Ovary (tissue), 3 donors: ENCODE measurements at regions not wholly inside any gene's neighbourhood (a gene's known extent, or its start where the extent isn't known, plus 50 kb on each side); places are given as distances from the start of the nearest gene placed in this dataset.

Experiments used
- EP300 ChIP-seq: sonication (generic); formaldehyde crosslinking; IDR thresholded peaks from one replicate; pipeline ENCODE4 v1.6.1; 2017; ENCODE audit warnings: antibody characterized with exemption
- POLR2A ChIP-seq: fragments of 450-650 bp; IDR thresholded peaks from one replicate; pipeline ENCODE4 v1.6.1; 2017; ENCODE audit warnings: antibody characterized with exemption, mild to moderate bottlenecking, moderate library complexity
- TF ChIP-seq, protein P1 (sequence below), 3 donors: fragments of 450-650 bp in 2 of 3; fragments of 200-600 bp in 1 of 3; IDR thresholded peaks; one replicate each; pipeline versions ENCODE4 v1.5.1 to v1.8.0; 2016 to 2022; ENCODE audit warnings: antibody characterized with exemption in 3 of 3, mild to moderate bottlenecking in 1 of 3
- donor health status: DM: no; HTN: no; CAD: no.

DNA sequence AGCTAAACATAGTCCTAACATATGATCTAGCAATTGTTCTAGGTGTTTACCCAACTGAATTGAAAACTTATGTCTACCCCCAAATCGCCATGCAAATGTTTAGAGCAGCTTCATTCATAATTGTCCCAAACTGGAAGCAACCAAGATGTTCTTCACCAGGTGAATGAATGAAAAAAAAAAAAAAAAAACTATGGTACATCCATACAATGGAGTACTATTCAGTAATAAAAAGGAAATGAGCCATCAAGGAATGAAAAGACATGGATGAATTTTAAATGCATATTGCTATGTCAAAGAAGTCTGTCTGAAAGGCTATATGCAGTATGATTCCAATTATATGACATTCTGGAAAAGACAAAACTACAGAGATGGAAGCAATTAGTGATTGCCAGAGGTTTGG, 98.6 kb upstream of the ITPRID2 start:
- TF ChIP-seq, protein P1, sequence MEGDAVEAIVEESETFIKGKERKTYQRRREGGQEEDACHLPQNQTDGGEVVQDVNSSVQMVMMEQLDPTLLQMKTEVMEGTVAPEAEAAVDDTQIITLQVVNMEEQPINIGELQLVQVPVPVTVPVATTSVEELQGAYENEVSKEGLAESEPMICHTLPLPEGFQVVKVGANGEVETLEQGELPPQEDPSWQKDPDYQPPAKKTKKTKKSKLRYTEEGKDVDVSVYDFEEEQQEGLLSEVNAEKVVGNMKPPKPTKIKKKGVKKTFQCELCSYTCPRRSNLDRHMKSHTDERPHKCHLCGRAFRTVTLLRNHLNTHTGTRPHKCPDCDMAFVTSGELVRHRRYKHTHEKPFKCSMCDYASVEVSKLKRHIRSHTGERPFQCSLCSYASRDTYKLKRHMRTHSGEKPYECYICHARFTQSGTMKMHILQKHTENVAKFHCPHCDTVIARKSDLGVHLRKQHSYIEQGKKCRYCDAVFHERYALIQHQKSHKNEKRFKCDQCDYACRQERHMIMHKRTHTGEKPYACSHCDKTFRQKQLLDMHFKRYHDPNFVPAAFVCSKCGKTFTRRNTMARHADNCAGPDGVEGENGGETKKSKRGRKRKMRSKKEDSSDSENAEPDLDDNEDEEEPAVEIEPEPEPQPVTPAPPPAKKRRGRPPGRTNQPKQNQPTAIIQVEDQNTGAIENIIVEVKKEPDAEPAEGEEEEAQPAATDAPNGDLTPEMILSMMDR (IDR thresholded peaks at IDR 0.05), result no peak
- TF ChIP-seq POLR2A (no peak), EP300 (no peak)
